Activated CD4-positive, alpha-beta T cell treated with anti-CD3 and anti-CD28 coated beads, Interleukin-2, amount 10 ng/mL, durations not matched to agents 7 days and 5 days (primary cell): ENCODE measurements at regions not wholly inside any gene's neighbourhood (a gene's known extent, or its start where the extent isn't known, plus 50 kb on each side); places are given as distances from the start of the nearest gene placed in this dataset.

Experiments
- CTCF ChIA-PET: fragments of 350-600 bp; sonication (Branson Sonifier 250); formaldehyde crosslinking; loops from one replicate; lab custom pipeline; 2021; ENCODE audit warnings: antibody characterized with exemption; lab: Charles Lee
- POLR2A ChIA-PET: fragments of 350-600 bp; sonication (Branson Sonifier 250); formaldehyde crosslinking; loops from one replicate; lab custom pipeline; 2021; ENCODE audit warnings: antibody characterized with exemption; lab: Charles Lee
- DNase-seq: peaks from one replicate; pipeline ENCODE4 v3.0.0-alpha.2; 2020
- H3K27ac Mint-ChIP-seq: one replicate; pipeline ENCODE4 v1.8.0; 2021; ENCODE audit warnings: mild to moderate bottlenecking, moderate library complexity, mixed read lengths
- H3K27me3 Mint-ChIP-seq: one replicate; pipeline ENCODE4 v1.8.0; 2021; ENCODE audit warnings: mixed read lengths
- H3K36me3 Mint-ChIP-seq: one replicate; pipeline ENCODE4 v1.8.0; 2021; ENCODE audit warnings: low read depth, mixed read lengths
- H3K4me1 Mint-ChIP-seq: one replicate; pipeline ENCODE4 v1.8.0; 2021; ENCODE audit warnings: mixed read lengths
- H3K4me3 Mint-ChIP-seq: one replicate; pipeline ENCODE4 v1.8.0; 2021; ENCODE audit warnings: mild to moderate bottlenecking, moderate library complexity, mixed read lengths
- H3K9me3 Mint-ChIP-seq: one replicate; pipeline ENCODE4 v1.8.0; 2021; ENCODE audit warnings: mixed read lengths

DNA sequence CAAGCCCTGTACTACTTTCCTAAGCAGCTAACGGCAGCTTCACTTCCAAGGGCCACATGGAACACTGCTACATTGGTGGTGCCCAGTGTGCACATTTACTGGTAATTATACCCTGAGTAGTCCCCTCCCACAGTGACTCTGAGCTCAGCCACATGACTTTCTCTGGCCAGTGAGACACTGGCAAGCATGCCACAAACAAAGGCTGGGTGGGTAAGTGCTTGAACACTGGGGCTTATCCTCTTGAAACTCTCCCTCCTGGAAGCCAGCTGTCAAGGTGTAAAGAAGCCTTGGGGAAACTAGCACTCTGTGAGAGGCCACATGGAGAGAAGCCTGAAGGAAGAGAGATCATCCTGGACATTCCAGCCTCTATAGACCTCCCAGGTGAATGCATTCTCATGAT lies 54.4 kb upstream of the DRD2 start:
- H3K36me3 Mint-ChIP-seq, result no peaks in the 10 kb centered on the region
- ChIA-PET POLR2A (no interaction called here), CTCF (no interaction called here)
- H3K27ac Mint-ChIP-seq, result no peak overlapping the region
- H3K4me1 Mint-ChIP-seq, result no peaks in the 10 kb centered on the region
- H3K4me3 Mint-ChIP-seq, result no peak overlapping the region
- H3K9me3 Mint-ChIP-seq, result no peaks in the 10 kb centered on the region
- H3K27me3 Mint-ChIP-seq, result peaks cover 19% of the 10 kb centered on the region
- DNase-seq, result no peak

DNA sequence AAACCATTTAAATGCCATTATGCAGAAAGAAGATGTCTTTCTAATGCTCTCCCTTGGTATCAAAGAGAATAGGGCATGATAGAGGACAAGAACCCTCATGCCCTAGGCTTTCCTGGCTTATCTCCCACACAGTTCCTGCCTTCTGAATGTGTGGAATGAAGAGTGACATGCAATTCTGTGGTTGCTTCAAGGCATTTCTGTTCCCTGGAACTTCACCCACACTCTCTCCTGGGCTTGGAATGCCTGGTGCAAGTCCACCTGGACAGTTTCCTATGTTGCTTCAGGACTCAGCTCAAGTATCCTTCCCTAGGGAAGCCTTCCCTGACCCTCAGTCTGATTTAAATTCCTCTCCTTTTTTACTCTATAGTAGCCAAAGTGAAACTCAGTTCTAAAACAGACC lies 53.8 kb upstream of the DRD2 start:
- CTCF ChIA-PET, result no interaction called here
- Mint-ChIP-seq H3K4me3 (no peak overlapping the region), H3K27ac (no peak overlapping the region), H3K27me3 (peaks cover 18% of the 10 kb centered on the region), H3K36me3 (no peaks in the 10 kb centered on the region), H3K4me1 (no peaks in the 10 kb centered on the region), H3K9me3 (no peaks in the 10 kb centered on the region)
- DNase-seq, result no peak
- POLR2A ChIA-PET, result no interaction called here

DNA sequence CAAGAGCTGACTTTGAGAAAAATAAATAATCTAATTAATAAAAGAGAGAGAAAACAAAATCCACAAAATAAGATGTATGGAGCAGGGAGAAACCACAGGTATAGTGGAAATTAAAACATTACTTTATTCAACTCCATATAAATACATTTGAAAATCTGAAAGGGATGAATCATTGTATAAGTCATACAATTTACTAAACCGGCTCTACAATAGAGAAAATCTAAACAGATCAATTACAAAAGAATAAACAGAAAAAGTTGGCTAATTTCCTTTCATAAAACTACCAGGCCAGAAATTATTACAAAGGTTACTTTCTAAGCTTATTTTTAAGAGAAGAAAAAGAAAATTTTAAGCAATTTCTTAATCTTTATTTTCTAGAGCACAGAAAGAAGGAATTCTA lies 51.3 kb upstream of the DRD2 start:
- Mint-ChIP-seq H3K27me3 (peaks cover 14% of the 10 kb centered on the region), H3K9me3 (no peaks in the 10 kb centered on the region), H3K4me3 (no peak overlapping the region), H3K4me1 (no peaks in the 10 kb centered on the region), H3K27ac (no peak overlapping the region), H3K36me3 (no peaks in the 10 kb centered on the region)
- ChIA-PET POLR2A (no interaction called here), CTCF (no interaction called here)
- DNase-seq, result no peak
